Endothelial cell of umbilical vein (primary cell): ENCODE measurements at regions not wholly inside any gene's neighbourhood (a gene's known extent, or its start where the extent isn't known, plus 50 kb on each side); places are given as distances from the start of the nearest gene placed in this dataset.
A peak's percentile ranks its signal among the peaks of the same experiment; 100 is the strongest.

Experiments
- BruUV-seq: library from RNA; stranded (reverse); fragments of 400-500 nt; replicated peaks from 2 replicates; lab custom pipeline; 2021; lab: Mats Ljungman, UMichigan
- CTCF ChIA-PET: fragments of 300-600, 350-600 bp; sonication (Branson Sonifier 250); formaldehyde crosslinking; loops from one replicate; lab custom pipeline; 2021; ENCODE audit warnings: antibody characterized with exemption, inconsistent platforms; lab: Charles Lee
- POLR2A ChIA-PET: fragments of 300-600, 350-600 bp; sonication (Branson Sonifier 250); formaldehyde crosslinking; loops from one replicate; lab custom pipeline; 2021; ENCODE audit warnings: antibody characterized with exemption, inconsistent platforms; lab: Charles Lee
- DNase-seq: peaks from one replicate; pipeline ENCODE4 v3.0.0-alpha.2; 2011; ENCODE audit warnings: low read depth, low spot score
- FAIRE-seq: peaks from 2 replicates; lab custom pipeline; 2011; peaks lifted over from hg19 to GRCh38; lab: Jason Lieb, UNC
- H2AFZ ChIP-seq: 2 replicates; pipeline ENCODE4 v1.6.0; 2012; ENCODE audit warnings: low read depth, low read length, control low read depth, inconsistent platforms
- H3K27ac ChIP-seq: 2 replicates; pipeline ENCODE4 v1.5.1; 2011; ENCODE audit warnings: low read depth, mild to moderate bottlenecking, control low read depth, low read length, moderate library complexity; ENCODE audit not compliant: insufficient read depth
- H3K27me3 ChIP-seq, 2 experiments: 2 replicates each; pipeline versions ENCODE4 v1.6.0 to v1.6.1; 2011; ENCODE audit warnings: low read length in 2 of 2, mixed read lengths in 1 of 2; ENCODE audit not compliant: control insufficient read depth in 2 of 2, insufficient read depth in 2 of 2
- H3K36me3 ChIP-seq, 2 experiments: 2 replicates in 1 of 2; 3 replicates in 1 of 2; pipeline ENCODE4 v1.5.1; 2011; ENCODE audit warnings: low read length in 2 of 2, mild to moderate bottlenecking in 1 of 2, moderate library complexity in 1 of 2; ENCODE audit not compliant: control insufficient read depth in 2 of 2, insufficient read depth in 2 of 2; ENCODE audit errors: extremely low read depth in 1 of 2
- H3K4me1 ChIP-seq: 3 replicates; pipeline ENCODE4 v1.5.1; 2011; ENCODE audit warnings: mild to moderate bottlenecking, low read length; ENCODE audit not compliant: control insufficient read depth, insufficient read depth; ENCODE audit errors: extremely low read depth
- H3K4me2 ChIP-seq: 2 replicates; pipeline ENCODE4 v1.6.1; 2011; ENCODE audit warnings: low read length, control low read depth, mixed read lengths; ENCODE audit not compliant: insufficient read depth
- H3K4me3 ChIP-seq, 3 experiments: fragments of 200-600 bp in 1 of 3; sonication (generic), shearing (Covaris generic) in 1 of 3; replicated peaks in 1 of 3; 2 replicates each; pipeline ENCODE4 v1.5.1; 2011 to 2016; ENCODE audit warnings: control low read depth in 3 of 3, low read length in 3 of 3, mild to moderate bottlenecking in 2 of 3, inconsistent platforms in 1 of 3, low read depth in 1 of 3, moderate library complexity in 1 of 3; ENCODE audit not compliant: insufficient read depth in 1 of 3
- H3K79me2 ChIP-seq: 2 replicates; pipeline ENCODE4 v1.6.0; 2012; ENCODE audit warnings: low read length, inconsistent platforms; ENCODE audit not compliant: control insufficient read depth, insufficient read depth
- H3K9ac ChIP-seq: replicated peaks from 2 replicates; pipeline ENCODE3; 2011; ENCODE audit warnings: low read length, control low read depth; ENCODE audit not compliant: insufficient read depth; ENCODE audit errors: extremely low read depth
- H3K9me1 ChIP-seq: replicated peaks from 3 replicates; pipeline ENCODE4 v1.6.0; 2011; ENCODE audit warnings: mild to moderate bottlenecking, low read length; ENCODE audit not compliant: control insufficient read depth, insufficient read depth; ENCODE audit errors: extremely low read depth
- H3K9me3 ChIP-seq: replicated peaks from 2 replicates; pipeline ENCODE4 v1.5.1; 2012; ENCODE audit warnings: low read length, inconsistent platforms; ENCODE audit not compliant: control insufficient read depth, insufficient read depth
- H4K20me1 ChIP-seq: replicated peaks from 2 replicates; pipeline ENCODE3; 2011; ENCODE audit warnings: mild to moderate bottlenecking, low read length; ENCODE audit not compliant: control insufficient read depth, insufficient read depth; ENCODE audit errors: extremely low read depth
- EZH2 ChIP-seq: IDR thresholded peaks from 2 replicates; pipeline ENCODE4 v1.6.1; 2012; ENCODE audit warnings: borderline replicate concordance, low read depth, mild to moderate bottlenecking, moderate library complexity, low read length, inconsistent platforms; ENCODE audit not compliant: severe bottlenecking
- FOS ChIP-seq: IDR thresholded peaks from 2 replicates; pipeline ENCODE4 v1.6.1; 2011; ENCODE audit warnings: mild to moderate bottlenecking, low read length, moderate library complexity, borderline replicate concordance; ENCODE audit not compliant: insufficient read depth
- GATA2 ChIP-seq: IDR thresholded peaks from 2 replicates; pipeline ENCODE4 v1.7.0; 2011; ENCODE audit warnings: low read depth, mild to moderate bottlenecking, moderate library complexity, mixed read lengths, low read length; ENCODE audit not compliant: insufficient read length, insufficient read depth
- MYC ChIP-seq: IDR thresholded peaks from one replicate; pipeline ENCODE4 v1.6.1; 2011; ENCODE audit warnings: mild to moderate bottlenecking, low read depth, low read length
- POLR2A ChIP-seq: IDR thresholded peaks from 2 replicates; pipeline ENCODE4 v1.6.1; 2012; ENCODE audit warnings: low read depth, mild to moderate bottlenecking, control low read depth, low read length
- POLR2AphosphoS5 ChIP-seq: IDR thresholded peaks from 2 replicates; pipeline ENCODE4 v1.6.1; 2012; ENCODE audit warnings: low read depth, mild to moderate bottlenecking, control low read depth, low read length, moderate library complexity; ENCODE audit not compliant: insufficient read depth
- dilution Hi-C: fragments of 300-500 bp; cut with MboI; formaldehyde crosslinking; loops from one replicate; pipeline ENCODE4 v1.15.0; 2019; ENCODE audit warnings: low sequenced_read_pairs; ENCODE audit not compliant: extremely low pct_ligation_motif_present
- intact Hi-C: fragments of 100-400 bp; cut with micrococcal nuclease; formaldehyde crosslinking; loops from one replicate; pipeline ENCODE4 v1.10.0; 2022
- TF ChIP-seq, protein P1 (sequence below), 2 donors: IDR thresholded peaks; 1 replicate in 1 of 2; 2 replicates in 1 of 2; pipeline ENCODE4 v1.5.1; 2011; ENCODE audit warnings: low read length in 2 of 2, mild to moderate bottlenecking in 2 of 2, moderate library complexity in 2 of 2, control low read depth in 1 of 2, inconsistent platforms in 1 of 2, low read depth in 1 of 2; ENCODE audit not compliant: insufficient read depth in 1 of 2; ENCODE audit errors: extremely low read depth in 1 of 2
- TF ChIP-seq, protein P2 (sequence below): IDR thresholded peaks from 2 replicates; pipeline ENCODE4 v1.6.1; 2011; ENCODE audit not compliant: insufficient read depth, insufficient read length

DNA sequence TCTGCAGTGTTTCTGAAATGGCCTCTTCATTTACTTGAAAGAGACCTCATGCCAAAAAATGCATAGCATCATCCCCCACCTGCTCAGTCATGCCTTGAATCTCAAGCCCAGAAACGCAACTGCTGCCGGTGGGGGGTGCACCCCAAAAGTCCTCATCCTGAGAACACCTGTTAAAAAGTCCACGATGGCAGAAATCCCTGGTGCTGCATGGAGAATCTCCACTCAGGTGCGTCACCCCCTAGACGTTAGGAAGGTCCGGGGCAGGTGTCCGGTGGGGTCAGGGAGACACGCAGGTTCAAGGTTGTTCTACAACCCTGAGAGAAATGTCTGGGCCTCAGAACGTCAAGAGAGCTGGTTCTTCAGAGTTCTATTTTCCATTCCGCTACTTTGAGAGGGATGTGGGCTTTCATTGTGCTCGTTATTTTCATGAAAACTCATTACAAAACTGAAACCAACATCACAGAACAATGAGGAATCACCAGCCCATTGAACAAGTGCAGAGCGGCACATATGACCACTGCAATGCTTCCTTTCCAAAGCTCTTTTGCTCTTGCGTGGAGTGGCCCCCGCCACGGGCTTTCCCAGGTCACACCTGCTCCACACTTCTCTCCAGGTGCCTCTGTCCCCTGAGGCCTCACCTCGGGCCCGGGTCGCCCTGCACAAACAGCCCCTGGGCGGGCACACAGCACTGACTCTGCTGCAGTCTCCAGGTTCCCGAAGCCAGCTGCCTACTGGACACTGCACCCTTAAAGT is 201.9 kb downstream of the TOMM20 start:
- no peaks in the 10 kb centered on the region for H3K9me1 ChIP-seq
- H3K4me1 ChIP-seq: peaks cover 32% of the 10 kb centered on the region
- intact Hi-C loops: loop anchor here (1.0 kb wide), 5 partner anchors 35 to 202 kb away; no protein-coding TSS in a partner anchor
- peak overlapping the region; percentile 90 for H3K27ac ChIP-seq
- no peak overlapping the region for H2AFZ ChIP-seq
- peak overlapping the region; percentile 58 for H3K9ac ChIP-seq
- dilution Hi-C loops: no loop called here
- no peaks in the 10 kb centered on the region for H3K79me2 ChIP-seq
- no peaks in the 10 kb centered on the region for H3K36me3 ChIP-seq
- H3K9me3 ChIP-seq: no peaks in the 10 kb centered on the region
- H3K4me2 ChIP-seq: peak overlapping the region; percentile 19
- no peak for FAIRE-seq
- H3K27me3 ChIP-seq: no peaks in the 10 kb centered on the region
- POLR2A ChIA-PET: interaction anchor here (0.6 kb wide), 1 partner anchor 59 kb away, joined by 12 read pairs; no protein-coding TSS in a partner anchor
- CTCF ChIA-PET: interaction anchor here (0.8 to 2.4 kb wide), 10 partner anchors 8 to 427 kb away, joined by 3 to 12 read pairs (median 6); no protein-coding TSS in a partner anchor
- no TSS peak for BruUV-seq
- no peak overlapping the region for H3K4me3 ChIP-seq
- TF ChIP-seq POLR2A (no peak), GATA2 (no peak), EZH2 (no peak), MYC (no peak), POLR2AphosphoS5 (no peak), FOS (no peak)
- TF ChIP-seq, protein P1, sequence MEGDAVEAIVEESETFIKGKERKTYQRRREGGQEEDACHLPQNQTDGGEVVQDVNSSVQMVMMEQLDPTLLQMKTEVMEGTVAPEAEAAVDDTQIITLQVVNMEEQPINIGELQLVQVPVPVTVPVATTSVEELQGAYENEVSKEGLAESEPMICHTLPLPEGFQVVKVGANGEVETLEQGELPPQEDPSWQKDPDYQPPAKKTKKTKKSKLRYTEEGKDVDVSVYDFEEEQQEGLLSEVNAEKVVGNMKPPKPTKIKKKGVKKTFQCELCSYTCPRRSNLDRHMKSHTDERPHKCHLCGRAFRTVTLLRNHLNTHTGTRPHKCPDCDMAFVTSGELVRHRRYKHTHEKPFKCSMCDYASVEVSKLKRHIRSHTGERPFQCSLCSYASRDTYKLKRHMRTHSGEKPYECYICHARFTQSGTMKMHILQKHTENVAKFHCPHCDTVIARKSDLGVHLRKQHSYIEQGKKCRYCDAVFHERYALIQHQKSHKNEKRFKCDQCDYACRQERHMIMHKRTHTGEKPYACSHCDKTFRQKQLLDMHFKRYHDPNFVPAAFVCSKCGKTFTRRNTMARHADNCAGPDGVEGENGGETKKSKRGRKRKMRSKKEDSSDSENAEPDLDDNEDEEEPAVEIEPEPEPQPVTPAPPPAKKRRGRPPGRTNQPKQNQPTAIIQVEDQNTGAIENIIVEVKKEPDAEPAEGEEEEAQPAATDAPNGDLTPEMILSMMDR (IDR thresholded peaks at IDR 0.05; ENCODE audit: extremely low read depth in 1 of 2, insufficient read depth in 1 of 2, low read depth in 1 of 2, low read length in 2 of 2): no peak
- TF ChIP-seq, protein P2, sequence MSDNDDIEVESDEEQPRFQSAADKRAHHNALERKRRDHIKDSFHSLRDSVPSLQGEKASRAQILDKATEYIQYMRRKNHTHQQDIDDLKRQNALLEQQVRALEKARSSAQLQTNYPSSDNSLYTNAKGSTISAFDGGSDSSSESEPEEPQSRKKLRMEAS: no peak
- DNase-seq: peak; percentile 30
- H4K20me1 ChIP-seq: no peaks in the 10 kb centered on the region
